Mammary epithelial cell (primary cell): ENCODE measurements at regions not wholly inside any gene's neighbourhood (a gene's known extent, or its start where the extent isn't known, plus 50 kb on each side); places are given as distances from the start of the nearest gene placed in this dataset.
"Not testable (repeated sequence)": the region's sequence is repeated elsewhere in the genome, so short reads cannot be mapped to it uniquely, and the experiment has no call there.

Source experiments
- CTCF ChIP-seq, 2 donors: IDR thresholded peaks in 1 of 2; conservative IDR thresholded peaks in 1 of 2; 2 replicates each; pipeline ENCODE4 v1.5.1; 2011 to 2012; ENCODE audit warnings: inconsistent platforms in 2 of 2, low read length in 2 of 2, mild to moderate bottlenecking in 2 of 2, control low read depth in 1 of 2, low read depth in 1 of 2; ENCODE audit not compliant: insufficient read depth in 1 of 2; ENCODE audit errors: extremely low read depth in 1 of 2
- EZH2 ChIP-seq: IDR thresholded peaks from 2 replicates; pipeline ENCODE4 v1.6.1; 2012; ENCODE audit warnings: low read length, inconsistent platforms, borderline replicate concordance

- not testable (repeated sequence) for TF ChIP-seq CTCF (conservative IDR thresholded peaks at IDR 0.05 in 1 of 2, IDR thresholded peaks at IDR 0.05 in 1 of 2; ENCODE audit: extremely low read depth in 1 of 2, insufficient read depth in 1 of 2, low read depth in 1 of 2, low read length in 2 of 2); EZH2
These were observed 61.1 kb downstream of the RAD54L2 start for GRCh38 chr3:51599638-51600037.
